Spleen (tissue), 11 donors: ENCODE measurements at regions not wholly inside any gene's neighbourhood (a gene's known extent, or its start where the extent isn't known, plus 50 kb on each side); places are given as distances from the start of the nearest gene placed in this dataset.

Experiments
- DNase-seq: peaks from one replicate; pipeline ENCODE4 v3.0.0-alpha.2; 2020
- H3K27ac ChIP-seq, 8 donors: fragments of 200-600 bp; sonication (generic) in 7 of 8; 1 replicate in 4 of 8; 2 replicates in 4 of 8; pipeline versions ENCODE4 v1.5.0 to v1.8.0; 2016 to 2021; ENCODE audit warnings: inconsistent platforms in 4 of 8, mild to moderate bottlenecking in 4 of 8, moderate library complexity in 1 of 8
- H3K27me3 ChIP-seq, 7 donors: fragments of 200-600 bp; sonication (generic) in 6 of 7; replicated peaks in 1 of 7; 1 replicate in 4 of 7; 2 replicates in 3 of 7; pipeline versions ENCODE4 v1.5.0 to v1.8.0; 2016 to 2021; ENCODE audit warnings: inconsistent platforms in 3 of 7, mild to moderate bottlenecking in 1 of 7
- H3K36me3 ChIP-seq, 6 donors: fragments of 200-600 bp; sonication (generic) in 5 of 6; 1 replicate in 4 of 6; 2 replicates in 2 of 6; pipeline versions ENCODE4 v1.5.0 to v1.8.0; 2016 to 2021; ENCODE audit warnings: inconsistent platforms in 2 of 6
- H3K4me1 ChIP-seq, 6 donors: fragments of 200-600 bp; sonication (generic) in 5 of 6; 1 replicate in 3 of 6; 2 replicates in 3 of 6; pipeline versions ENCODE4 v1.5.0 to v1.8.0; 2016 to 2021; ENCODE audit warnings: inconsistent platforms in 3 of 6
- H3K4me3 ChIP-seq, 8 donors: fragments of 200-600 bp; sonication (generic) in 7 of 8; 1 replicate in 4 of 8; 2 replicates in 4 of 8; pipeline versions ENCODE4 v1.5.0 to v1.8.0; 2016 to 2021; ENCODE audit warnings: inconsistent platforms in 4 of 8, mild to moderate bottlenecking in 4 of 8, moderate library complexity in 2 of 8
- H3K9me3 ChIP-seq, 8 donors: fragments of 200-600 bp; sonication (generic) in 7 of 8; 1 replicate in 4 of 8; 2 replicates in 4 of 8; pipeline versions ENCODE4 v1.5.0 to v1.8.0; 2016 to 2021; ENCODE audit warnings: inconsistent platforms in 4 of 8
- POLR2A ChIP-seq, 3 donors: fragments of 450-650 bp; IDR thresholded peaks; one replicate each; pipeline ENCODE4 v1.5.1; 2017; ENCODE audit warnings: antibody characterized with exemption in 3 of 3, mild to moderate bottlenecking in 1 of 3
- POLR2AphosphoS5 ChIP-seq, 3 donors: sonication (generic); formaldehyde crosslinking; IDR thresholded peaks; one replicate each; pipeline ENCODE4 v1.5.1; 2017; ENCODE audit warnings: antibody characterized with exemption in 3 of 3
- WGBS, 5 donors: extraction: QIAGEN DNeasy Blood & Tissue Kit in 3 of 5; methylation state at CpG; one replicate each; pipeline versions ENCODE4 v1.1.5 to v1.1.7; 2013 to 2018; 5-methylcytosine and 5-hydroxymethylcytosine counted together
- intact Hi-C: fragments of 100-400 bp; cut with DNase I; formaldehyde crosslinking; loops from one replicate; pipeline ENCODE4 v1.15.0; 2023; ENCODE audit warnings: low total_unique reads
- TF ChIP-seq, protein P1 (sequence below), 11 experiments: fragments of 200-600 bp in 7 of 11; fragments of 450-650 bp in 4 of 11; sonication (generic) in 4 of 11; IDR thresholded peaks in 8 of 11; conservative IDR thresholded peaks in 3 of 11; 1 replicate in 7 of 11; 2 replicates in 4 of 11; pipeline versions ENCODE4 v1.4.0 to v1.8.0; 2016 to 2021; ENCODE audit warnings: antibody characterized with exemption in 11 of 11, inconsistent platforms in 4 of 11, mild to moderate bottlenecking in 1 of 11
- donor health status: healthy with polysubstance abuse.
- donor health status: DM: no; HTN: no; CAD: no; lungs with moderate emphysema.
- donor health status: DM: no; HTN: no; CAD: no.
- donor health status: Bipolar disorder and iron deficiency.
- donor health status: healthy.
- donor health status: DM: no; HTN: no; CAD: no.
- donor health status: DM: yes; HTN: yes; CAD: no.

DNA sequence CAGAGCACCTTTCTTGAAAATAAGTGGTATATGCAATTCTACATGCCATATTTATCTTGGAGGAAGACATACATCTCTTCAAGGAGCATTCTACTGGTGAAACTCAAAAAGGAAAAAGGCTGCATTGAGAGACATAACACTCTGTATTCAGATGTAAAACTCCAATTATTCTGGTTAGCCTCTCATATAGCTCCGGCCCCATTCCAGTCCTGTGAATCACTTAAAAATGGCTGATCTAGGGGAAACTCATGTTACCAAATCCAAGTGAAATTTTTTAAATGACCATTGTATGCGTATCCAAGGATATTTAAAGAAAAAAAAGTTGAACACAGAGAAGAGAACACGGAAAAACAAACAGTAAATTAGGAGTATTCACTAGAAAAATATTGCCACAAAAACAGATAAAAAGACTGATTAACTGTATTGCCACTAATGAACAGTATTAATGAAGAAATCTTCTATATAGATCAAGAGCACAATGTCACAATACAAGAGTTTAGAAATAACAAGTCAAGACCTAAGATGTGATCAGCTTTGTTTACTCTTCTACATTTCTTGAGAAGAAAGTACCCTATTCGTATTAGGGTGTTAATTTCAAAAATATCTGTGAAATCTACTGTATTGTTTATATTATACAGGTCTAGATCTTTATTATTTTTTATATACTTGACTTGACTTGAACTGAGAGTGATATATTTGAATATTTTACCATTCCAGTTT is 124.5 kb upstream of the GJE1 start:
- no peak overlapping the region for H3K4me3 ChIP-seq
- 76 to 88% (median 82%) methylated on average over 4 of the region's 4 CpGs for WGBS, 5 donors
- TF ChIP-seq POLR2A (IDR thresholded peaks at IDR 0.05): no peak
- TF ChIP-seq, protein P1, sequence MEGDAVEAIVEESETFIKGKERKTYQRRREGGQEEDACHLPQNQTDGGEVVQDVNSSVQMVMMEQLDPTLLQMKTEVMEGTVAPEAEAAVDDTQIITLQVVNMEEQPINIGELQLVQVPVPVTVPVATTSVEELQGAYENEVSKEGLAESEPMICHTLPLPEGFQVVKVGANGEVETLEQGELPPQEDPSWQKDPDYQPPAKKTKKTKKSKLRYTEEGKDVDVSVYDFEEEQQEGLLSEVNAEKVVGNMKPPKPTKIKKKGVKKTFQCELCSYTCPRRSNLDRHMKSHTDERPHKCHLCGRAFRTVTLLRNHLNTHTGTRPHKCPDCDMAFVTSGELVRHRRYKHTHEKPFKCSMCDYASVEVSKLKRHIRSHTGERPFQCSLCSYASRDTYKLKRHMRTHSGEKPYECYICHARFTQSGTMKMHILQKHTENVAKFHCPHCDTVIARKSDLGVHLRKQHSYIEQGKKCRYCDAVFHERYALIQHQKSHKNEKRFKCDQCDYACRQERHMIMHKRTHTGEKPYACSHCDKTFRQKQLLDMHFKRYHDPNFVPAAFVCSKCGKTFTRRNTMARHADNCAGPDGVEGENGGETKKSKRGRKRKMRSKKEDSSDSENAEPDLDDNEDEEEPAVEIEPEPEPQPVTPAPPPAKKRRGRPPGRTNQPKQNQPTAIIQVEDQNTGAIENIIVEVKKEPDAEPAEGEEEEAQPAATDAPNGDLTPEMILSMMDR (IDR thresholded peaks at IDR 0.05 in 8 of 11, conservative IDR thresholded peaks at IDR 0.05 in 3 of 11): no peak
- H3K36me3 ChIP-seq: no peaks in the 10 kb centered on the region
- H3K9me3 ChIP-seq: no peaks in the 10 kb centered on the region
- no peak overlapping the region for H3K27ac ChIP-seq
- H3K4me1 ChIP-seq: no peaks in the 10 kb centered on the region
- no peaks in the 10 kb centered on the region for H3K27me3 ChIP-seq
- intact Hi-C loops: no loop called here
- DNase-seq: no peak

DNA sequence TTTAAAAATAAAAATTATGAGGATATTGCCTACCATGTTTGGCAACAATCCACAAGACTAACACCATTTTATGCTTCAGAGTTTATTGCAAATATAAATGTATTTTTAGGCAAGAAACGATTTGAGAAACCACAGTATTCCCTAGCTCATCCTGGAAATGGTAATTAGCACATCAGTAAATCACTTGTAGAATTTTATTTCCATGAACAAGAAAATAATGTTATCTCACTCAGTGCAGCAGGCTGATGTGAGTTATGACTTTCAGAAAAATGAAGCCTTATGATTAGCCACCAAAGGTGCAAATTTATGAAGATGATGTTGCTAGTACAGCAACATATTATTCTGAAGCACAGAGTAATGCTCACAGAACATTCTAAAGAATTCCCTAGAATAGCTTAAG is 127.7 kb upstream of the GJE1 start:
- intact Hi-C loops: no loop called here
- Histone ChIP-seq H3K27ac (no peak overlapping the region), H3K4me1 (no peaks in the 10 kb centered on the region), H3K27me3 (no peaks in the 10 kb centered on the region), H3K4me3 (no peak overlapping the region), H3K9me3 (peaks cover 0 to 3% (median 0%) of the 10 kb centered on the region in 8 donors), H3K36me3 (no peaks in the 10 kb centered on the region)
- 13 to 33% (median 22%) methylated on average over 1 of the region's 1 CpG for WGBS, 5 donors
- DNase-seq: no peak
- no peak for TF ChIP-seq POLR2A (IDR thresholded peaks at IDR 0.05)
- TF ChIP-seq, protein P1 (IDR thresholded peaks at IDR 0.05 in 8 of 11, conservative IDR thresholded peaks at IDR 0.05 in 3 of 11): no peak
- TF ChIP-seq POLR2AphosphoS5 (IDR thresholded peaks at IDR 0.05): no peak

DNA sequence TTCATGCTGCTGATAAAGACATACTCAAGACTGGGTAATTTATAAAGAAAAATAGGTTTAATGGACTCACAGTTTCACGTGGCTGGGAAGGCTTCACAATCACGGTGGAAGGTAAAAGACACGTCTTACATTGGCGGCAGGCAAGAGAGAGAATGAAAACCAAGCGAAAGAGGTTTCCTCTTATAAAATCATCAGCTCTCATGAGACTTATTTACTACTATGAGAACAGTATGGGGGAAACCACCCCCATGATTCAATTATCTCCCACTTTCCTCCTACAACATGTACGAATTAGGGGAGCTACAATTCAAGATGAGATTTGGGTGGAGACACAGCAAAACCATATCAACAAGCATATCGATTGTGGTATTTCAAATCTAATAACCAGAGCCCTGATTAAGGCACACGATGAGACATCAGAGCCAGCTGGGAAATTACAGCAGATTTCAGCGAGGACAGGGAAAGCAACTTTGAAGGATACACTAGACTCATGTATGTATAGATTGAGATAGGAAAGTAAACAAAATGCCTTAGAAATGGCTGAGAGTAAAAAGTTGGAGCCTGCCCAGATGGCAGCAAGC is 129.8 kb upstream of the GJE1 start:
- Histone ChIP-seq H3K27me3 (no peaks in the 10 kb centered on the region), H3K9me3 (peaks cover 0 to 19% (median 11%) of the 10 kb centered on the region in 8 donors), H3K4me1 (no peaks in the 10 kb centered on the region), H3K4me3 (no peak overlapping the region), H3K36me3 (no peaks in the 10 kb centered on the region), H3K27ac (no peak overlapping the region)
- no peak for TF ChIP-seq POLR2A (IDR thresholded peaks at IDR 0.05)
- TF ChIP-seq, protein P1 (IDR thresholded peaks at IDR 0.05 in 8 of 11, conservative IDR thresholded peaks at IDR 0.05 in 3 of 11): no peak
- TF ChIP-seq POLR2AphosphoS5 (IDR thresholded peaks at IDR 0.05): no peak
- WGBS, 5 donors: 83 to 95% (median 89%) methylated on average over 9 of the region's 9 CpGs
- intact Hi-C loops: no loop called here
- DNase-seq: no peak

DNA sequence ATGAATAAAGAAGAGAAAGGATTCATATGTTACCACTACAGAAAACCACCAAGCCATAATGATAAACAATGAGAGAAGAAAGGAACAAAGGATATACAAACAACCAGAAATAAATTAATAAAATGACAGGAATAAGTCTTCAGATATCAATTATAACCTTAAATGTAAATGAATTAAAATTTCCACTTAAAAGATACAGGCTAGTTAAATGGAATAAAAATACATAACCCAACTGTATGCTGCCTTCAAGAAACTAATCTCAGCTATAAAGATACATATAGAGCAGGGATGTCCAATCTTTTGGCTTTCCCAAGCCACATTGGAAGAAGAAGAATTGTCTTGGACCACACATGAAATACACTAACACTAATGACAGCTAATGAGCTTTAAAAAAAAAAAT is 135.9 kb upstream of the GJE1 start:
- H3K36me3 ChIP-seq: no peaks in the 10 kb centered on the region
- no peak overlapping the region for H3K4me3 ChIP-seq
- intact Hi-C loops: no loop called here
- peaks cover 0 to 57% (median 38%) of the 10 kb centered on the region in 8 donors for H3K9me3 ChIP-seq
- H3K4me1 ChIP-seq: no peaks in the 10 kb centered on the region
- no peak overlapping the region for H3K27ac ChIP-seq
- DNase-seq: no peak
- no peak for TF ChIP-seq POLR2A (IDR thresholded peaks at IDR 0.05)
- no peak for TF ChIP-seq POLR2AphosphoS5 (IDR thresholded peaks at IDR 0.05)
- TF ChIP-seq, protein P1 (IDR thresholded peaks at IDR 0.05 in 8 of 11, conservative IDR thresholded peaks at IDR 0.05 in 3 of 11): no peak
- H3K27me3 ChIP-seq: no peaks in the 10 kb centered on the region
